ENCODE measurements at regions not wholly inside any gene's neighbourhood (a gene's known extent, or its start where the extent isn't known, plus 50 kb on each side); places are given as distances from the start of the nearest gene placed in this dataset.
"Not testable (repeated sequence)": the region's sequence is repeated elsewhere in the genome, so short reads cannot be mapped to it uniquely, and the experiment has no call there.

GRCh38 chr7:93793084-93793697 is 97.4 kb downstream of the TFPI2 start:
- H3K4me2 ChIP-seq (ENCODE audit: low read length) = not testable (repeated sequence)

GRCh38 chr7:93779115-93779514 is 111.4 kb downstream of the TFPI2 start:
- H3K14ac ChIP-seq (ENCODE audit: low read length) = no peak overlapping the region
- H4K12ac ChIP-seq (ENCODE audit: low read depth, low read length) = no peak overlapping the region
- H2AK5ac ChIP-seq (ENCODE audit: low read length) = no peak overlapping the region
- no peaks in the 10 kb centered on the region for H3K79me1 ChIP-seq (ENCODE audit: low read length)
- no peak overlapping the region for H2BK5ac ChIP-seq (ENCODE audit: low read depth, low read length, poor library complexity)
- no peak overlapping the region for H3K18ac ChIP-seq (ENCODE audit: low read length)
- H3K4ac ChIP-seq (ENCODE audit: low read depth, low read length) = no peak overlapping the region
- no peak for DNase-seq
- no peak overlapping the region for H2AFZ ChIP-seq (ENCODE audit: insufficient read depth, low read length, poor library complexity)
- H3K36me3 ChIP-seq (ENCODE audit: control insufficient read depth in 1 of 2, insufficient read depth in 2 of 2, low read length in 2 of 2) = no peaks in the 10 kb centered on the region
- H3K4me1 ChIP-seq (ENCODE audit: control insufficient read depth in 1 of 2, insufficient read depth in 2 of 2, low read length in 2 of 2) = no peaks in the 10 kb centered on the region
- H3K4me3 ChIP-seq (ENCODE audit: low read depth, low read length) = no peak overlapping the region
- H3K27ac ChIP-seq (ENCODE audit: low read depth, low read length) = no peak overlapping the region
- no peak overlapping the region for H4K91ac ChIP-seq (ENCODE audit: low read depth, low read length)
- no peak overlapping the region for H4K8ac ChIP-seq (ENCODE audit: low read depth, low read length)
- H2BK12ac ChIP-seq (ENCODE audit: low read length) = no peak overlapping the region
- no peaks in the 10 kb centered on the region for H3K9me3 ChIP-seq (ENCODE audit: insufficient read depth, low read depth, low read length)
- no peak overlapping the region for H3K23ac ChIP-seq (ENCODE audit: low read length)
- no peaks in the 10 kb centered on the region for H3K79me2 ChIP-seq (ENCODE audit: control insufficient read depth, insufficient read depth, low read length, poor library complexity)
- H3K27me3 ChIP-seq (ENCODE audit: insufficient read depth, low read length) = no peaks in the 10 kb centered on the region
- WGBS (ENCODE audit: extremely low coverage, insufficient coverage, insufficient read length) = no CpG with 5 or more reads among the region's 3 CpGs
- no peak overlapping the region for H3K4me2 ChIP-seq (ENCODE audit: low read length)
- no peak overlapping the region for H3K9ac ChIP-seq (ENCODE audit: low read length)
- no peak overlapping the region for H2BK120ac ChIP-seq (ENCODE audit: insufficient read depth, low read length, poor library complexity)

More at GRCh38 chr7:93793084-93793697, 97.4 kb downstream of the TFPI2 start:
- not testable (repeated sequence) for H3K23ac ChIP-seq (ENCODE audit: low read length); H2AK5ac ChIP-seq (ENCODE audit: low read length); H3K79me2 ChIP-seq (ENCODE audit: control insufficient read depth, insufficient read depth, low read length, poor library complexity); H3K14ac ChIP-seq (ENCODE audit: low read length); H3K9ac ChIP-seq (ENCODE audit: low read length); H4K12ac ChIP-seq (ENCODE audit: low read depth, low read length); H3K9me3 ChIP-seq (ENCODE audit: insufficient read depth, low read depth, low read length); H3K4ac ChIP-seq (ENCODE audit: low read depth, low read length); H3K79me1 ChIP-seq (ENCODE audit: low read length); H3K27me3 ChIP-seq (ENCODE audit: insufficient read depth, low read length); H3K36me3 ChIP-seq (ENCODE audit: control insufficient read depth in 1 of 2, insufficient read depth in 2 of 2, low read length in 2 of 2); DNase-seq; H2BK120ac ChIP-seq (ENCODE audit: insufficient read depth, low read length, poor library complexity); H3K18ac ChIP-seq (ENCODE audit: low read length); H2BK5ac ChIP-seq (ENCODE audit: low read depth, low read length, poor library complexity); H2AFZ ChIP-seq (ENCODE audit: insufficient read depth, low read length, poor library complexity); H3K4me3 ChIP-seq (ENCODE audit: low read depth, low read length); H4K8ac ChIP-seq (ENCODE audit: low read depth, low read length); H3K4me1 ChIP-seq (ENCODE audit: control insufficient read depth in 1 of 2, insufficient read depth in 2 of 2, low read length in 2 of 2); H2BK12ac ChIP-seq (ENCODE audit: low read length); H3K27ac ChIP-seq (ENCODE audit: low read depth, low read length); H4K91ac ChIP-seq (ENCODE audit: low read depth, low read length)
- no CpG with 5 or more reads among the region's 33 CpGs for WGBS (ENCODE audit: extremely low coverage, insufficient coverage, insufficient read length)

- Histone ChIP-seq H4K91ac (ENCODE audit: low read depth, low read length) (no peak overlapping the region), H3K9me3 (ENCODE audit: insufficient read depth, low read depth, low read length) (no peaks in the 10 kb centered on the region), H3K14ac (ENCODE audit: low read length) (no peak overlapping the region), H4K8ac (ENCODE audit: low read depth, low read length) (no peak overlapping the region), H2BK120ac (ENCODE audit: insufficient read depth, low read length, poor library complexity) (no peak overlapping the region), H3K18ac (ENCODE audit: low read length) (no peak overlapping the region), H2BK12ac (ENCODE audit: low read length) (no peak overlapping the region), H2AFZ (ENCODE audit: insufficient read depth, low read length, poor library complexity) (no peak overlapping the region), H3K27me3 (ENCODE audit: insufficient read depth, low read length) (no peaks in the 10 kb centered on the region), H4K12ac (ENCODE audit: low read depth, low read length) (no peak overlapping the region), H3K36me3 (ENCODE audit: control insufficient read depth in 1 of 2, insufficient read depth in 2 of 2, low read length in 2 of 2) (no peaks in the 10 kb centered on the region), H2AK5ac (ENCODE audit: low read length) (no peak overlapping the region), H3K4ac (ENCODE audit: low read depth, low read length) (no peak overlapping the region), H3K4me2 (ENCODE audit: low read length) (no peak overlapping the region), H3K4me1 (ENCODE audit: control insufficient read depth in 1 of 2, insufficient read depth in 2 of 2, low read length in 2 of 2) (no peaks in the 10 kb centered on the region), H3K79me2 (ENCODE audit: control insufficient read depth, insufficient read depth, low read length, poor library complexity) (no peaks in the 10 kb centered on the region), H3K79me1 (ENCODE audit: low read length) (no peaks in the 10 kb centered on the region), H2BK5ac (ENCODE audit: low read depth, low read length, poor library complexity) (no peak overlapping the region), H3K9ac (ENCODE audit: low read length) (no peak overlapping the region), H3K23ac (ENCODE audit: low read length) (no peak overlapping the region), H3K4me3 (ENCODE audit: low read depth, low read length) (no peak overlapping the region), H3K27ac (ENCODE audit: low read depth, low read length) (no peak overlapping the region)
- DNase-seq = no peak
- no CpG with 5 or more reads among the region's 4 CpGs for WGBS (ENCODE audit: extremely low coverage, insufficient coverage, insufficient read length)
Observed at GRCh38 chr7:93778384-93778783, 112.2 kb downstream of the TFPI2 start.

- Histone ChIP-seq H4K8ac (ENCODE audit: low read depth, low read length) (no peak overlapping the region), H2BK12ac (ENCODE audit: low read length) (no peak overlapping the region), H3K4ac (ENCODE audit: low read depth, low read length) (no peak overlapping the region), H3K4me2 (ENCODE audit: low read length) (no peak overlapping the region), H2BK5ac (ENCODE audit: low read depth, low read length, poor library complexity) (no peak overlapping the region), H3K36me3 (ENCODE audit: control insufficient read depth in 1 of 2, insufficient read depth in 2 of 2, low read length in 2 of 2) (no peaks in the 10 kb centered on the region), H3K27ac (ENCODE audit: low read depth, low read length) (no peak overlapping the region), H3K9ac (ENCODE audit: low read length) (no peak overlapping the region), H3K18ac (ENCODE audit: low read length) (no peak overlapping the region), H3K79me2 (ENCODE audit: control insufficient read depth, insufficient read depth, low read length, poor library complexity) (no peaks in the 10 kb centered on the region), H3K4me3 (ENCODE audit: low read depth, low read length) (no peak overlapping the region), H3K14ac (ENCODE audit: low read length) (no peak overlapping the region), H4K12ac (ENCODE audit: low read depth, low read length) (no peak overlapping the region), H4K91ac (ENCODE audit: low read depth, low read length) (no peak overlapping the region), H2BK120ac (ENCODE audit: insufficient read depth, low read length, poor library complexity) (no peak overlapping the region), H3K27me3 (ENCODE audit: insufficient read depth, low read length) (no peaks in the 10 kb centered on the region), H2AK5ac (ENCODE audit: low read length) (no peak overlapping the region), H3K79me1 (ENCODE audit: low read length) (no peaks in the 10 kb centered on the region), H3K9me3 (ENCODE audit: insufficient read depth, low read depth, low read length) (no peaks in the 10 kb centered on the region), H3K23ac (ENCODE audit: low read length) (no peak overlapping the region), H2AFZ (ENCODE audit: insufficient read depth, low read length, poor library complexity) (no peak overlapping the region), H3K4me1 (ENCODE audit: control insufficient read depth in 1 of 2, insufficient read depth in 2 of 2, low read length in 2 of 2) (no peaks in the 10 kb centered on the region)
- WGBS (ENCODE audit: extremely low coverage, insufficient coverage, insufficient read length) = no CpG with 5 or more reads among the region's 1 CpG
- no peak for DNase-seq
Observed at GRCh38 chr7:93773446-93773845, 117.1 kb downstream of the TFPI2 start.
